GM12864 (cell line): ENCODE measurements at regions not wholly inside any gene's neighbourhood (a gene's known extent, or its start where the extent isn't known, plus 50 kb on each side); places are given as distances from the start of the nearest gene placed in this dataset.

Experiments
- DNase-seq: peaks from one replicate; pipeline ENCODE4 v3.0.0-alpha.2; 2011; ENCODE audit warnings: low read depth
- H3K4me3 ChIP-seq: 2 replicates; pipeline ENCODE4 v1.5.1; 2011; ENCODE audit warnings: mild to moderate bottlenecking, low read depth, low read length, control low read depth
- TF ChIP-seq, protein P1 (sequence below): IDR thresholded peaks from 2 replicates; pipeline ENCODE4 v1.5.1; 2011; ENCODE audit warnings: low read depth, mild to moderate bottlenecking, moderate library complexity, low read length, control low read depth, inconsistent platforms; ENCODE audit errors: missing control alignments

DNA sequence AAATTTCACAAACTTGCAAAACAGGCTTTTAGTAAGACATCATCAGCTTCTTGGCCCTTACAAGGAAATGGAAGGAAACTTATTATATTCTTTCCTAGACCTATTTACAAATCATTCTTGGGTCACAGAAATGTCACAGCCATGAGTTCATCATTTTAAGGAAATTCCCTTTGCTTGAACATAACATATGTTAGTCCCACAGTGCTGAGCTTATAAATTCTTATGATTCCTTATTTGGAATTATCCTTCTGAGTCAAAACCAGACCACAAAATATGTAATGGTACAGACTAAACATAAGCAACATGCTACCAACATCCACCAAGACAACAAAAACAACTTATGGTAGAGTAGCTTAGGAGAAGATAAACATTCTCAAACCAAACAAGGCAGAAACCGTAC is 236.9 kb upstream of the CTSO start:
- DNase-seq: no peak
- H3K4me3 ChIP-seq: no peak overlapping the region
- TF ChIP-seq, protein P1, sequence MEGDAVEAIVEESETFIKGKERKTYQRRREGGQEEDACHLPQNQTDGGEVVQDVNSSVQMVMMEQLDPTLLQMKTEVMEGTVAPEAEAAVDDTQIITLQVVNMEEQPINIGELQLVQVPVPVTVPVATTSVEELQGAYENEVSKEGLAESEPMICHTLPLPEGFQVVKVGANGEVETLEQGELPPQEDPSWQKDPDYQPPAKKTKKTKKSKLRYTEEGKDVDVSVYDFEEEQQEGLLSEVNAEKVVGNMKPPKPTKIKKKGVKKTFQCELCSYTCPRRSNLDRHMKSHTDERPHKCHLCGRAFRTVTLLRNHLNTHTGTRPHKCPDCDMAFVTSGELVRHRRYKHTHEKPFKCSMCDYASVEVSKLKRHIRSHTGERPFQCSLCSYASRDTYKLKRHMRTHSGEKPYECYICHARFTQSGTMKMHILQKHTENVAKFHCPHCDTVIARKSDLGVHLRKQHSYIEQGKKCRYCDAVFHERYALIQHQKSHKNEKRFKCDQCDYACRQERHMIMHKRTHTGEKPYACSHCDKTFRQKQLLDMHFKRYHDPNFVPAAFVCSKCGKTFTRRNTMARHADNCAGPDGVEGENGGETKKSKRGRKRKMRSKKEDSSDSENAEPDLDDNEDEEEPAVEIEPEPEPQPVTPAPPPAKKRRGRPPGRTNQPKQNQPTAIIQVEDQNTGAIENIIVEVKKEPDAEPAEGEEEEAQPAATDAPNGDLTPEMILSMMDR: no peak

DNA sequence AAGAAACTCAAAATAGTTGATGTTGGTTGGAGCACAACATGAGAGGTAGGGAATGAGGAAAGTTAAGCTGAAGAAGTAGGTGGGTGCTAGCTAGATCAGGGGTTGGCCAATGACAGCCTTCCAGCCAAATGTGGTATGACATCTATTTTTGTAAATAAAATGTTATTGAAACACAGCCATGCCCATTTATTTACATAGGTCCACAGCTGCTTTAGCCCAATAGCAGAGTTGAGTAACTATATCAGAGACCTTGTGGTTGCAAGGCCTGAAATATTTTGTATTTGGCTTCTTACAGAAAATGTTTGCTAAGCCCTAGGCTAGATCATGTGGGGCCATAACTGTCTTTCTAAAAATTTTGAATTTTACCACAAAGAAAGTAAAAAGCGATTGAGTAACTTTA is 234.9 kb upstream of the CTSO start:
- TF ChIP-seq, protein P1: no peak
- no peak overlapping the region for H3K4me3 ChIP-seq
- DNase-seq: no peak

DNA sequence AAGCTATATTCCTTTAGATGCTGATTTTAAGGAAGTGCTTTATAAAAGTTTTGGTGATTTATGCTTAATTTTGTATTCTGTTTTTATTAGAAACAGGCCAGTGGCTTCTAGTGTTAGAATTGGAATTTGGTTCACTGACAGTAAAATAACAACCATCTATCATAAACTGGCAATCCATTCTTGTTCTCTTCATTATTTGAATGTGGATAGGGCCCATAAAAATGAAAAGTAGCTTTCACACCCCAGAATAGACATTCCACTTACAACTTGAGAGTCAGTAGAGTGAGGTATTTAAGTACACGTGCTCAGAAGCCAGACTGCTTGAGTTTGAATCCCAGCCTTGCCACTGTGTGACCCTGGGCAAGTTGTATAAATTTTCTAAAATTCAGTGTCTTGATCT is 232.4 kb upstream of the CTSO start:
- no peak for DNase-seq
- H3K4me3 ChIP-seq: no peak overlapping the region
- TF ChIP-seq, protein P1: no peak

DNA sequence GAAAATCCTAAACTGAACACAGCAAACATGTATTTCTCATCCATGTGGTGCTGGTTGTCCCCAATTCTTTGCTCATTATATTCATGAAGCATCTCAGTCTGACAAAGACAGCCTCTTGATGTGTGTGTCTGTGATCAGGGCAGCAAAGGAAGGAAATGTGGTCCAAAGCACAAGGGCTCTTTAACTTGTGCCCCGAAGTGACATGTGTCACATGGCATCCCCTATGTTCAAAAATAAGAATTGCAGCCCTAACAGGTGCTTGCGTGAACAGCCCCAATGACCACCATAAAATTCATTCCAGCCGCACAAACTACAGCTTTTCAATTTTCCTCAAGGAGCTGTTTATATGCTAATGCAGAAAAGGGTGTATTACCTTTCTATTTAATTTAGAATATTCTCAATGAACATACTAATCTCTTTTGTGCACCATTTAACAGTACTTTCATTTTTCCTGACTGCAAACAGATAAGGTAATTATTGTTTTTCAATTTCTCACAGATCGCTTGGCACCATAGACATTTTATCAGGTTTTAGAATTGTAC is 231.9 kb upstream of the CTSO start:
- TF ChIP-seq, protein P1: no peak
- DNase-seq: no peak
- no peak overlapping the region for H3K4me3 ChIP-seq

DNA sequence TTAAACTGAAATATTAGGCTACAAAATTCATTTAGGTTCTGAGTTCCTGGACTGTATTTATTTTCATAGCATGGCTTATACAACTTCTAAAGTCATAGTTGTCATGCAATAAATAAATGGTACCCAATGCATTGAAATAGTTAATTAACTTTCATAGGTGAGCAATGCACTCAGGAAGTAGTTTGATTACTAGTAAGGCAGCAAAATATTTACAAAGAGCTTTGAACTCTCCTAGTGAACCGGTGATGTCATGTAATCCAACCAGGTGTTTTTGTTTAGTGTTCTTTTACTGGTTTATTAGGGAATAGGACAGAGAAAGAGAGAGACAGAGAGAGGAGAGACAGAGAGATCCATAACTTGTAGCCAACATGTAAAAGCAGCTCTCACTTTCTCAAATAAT is 228.6 kb upstream of the CTSO start:
- DNase-seq: no peak
- no peak overlapping the region for H3K4me3 ChIP-seq
- TF ChIP-seq, protein P1: no peak

DNA sequence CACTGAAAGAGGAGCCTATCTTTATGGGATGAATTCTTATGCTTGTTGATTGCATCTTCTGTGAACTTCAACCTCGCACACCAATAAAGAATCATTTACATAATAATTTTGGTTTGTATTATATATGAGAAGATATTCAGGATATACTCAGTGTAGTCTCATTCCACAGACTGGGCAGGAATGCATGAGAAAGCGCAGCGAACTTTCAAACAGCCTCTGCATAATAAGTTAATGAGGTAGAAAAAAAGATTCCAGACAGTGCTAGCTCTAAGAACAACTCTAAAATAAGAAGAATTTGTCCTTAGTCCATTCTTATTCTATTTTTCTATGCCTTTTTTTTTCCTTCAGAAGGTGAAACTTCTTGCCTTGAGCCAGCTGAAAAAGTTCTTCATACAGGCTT is 224.3 kb upstream of the CTSO start:
- TF ChIP-seq, protein P1: no peak
- H3K4me3 ChIP-seq: no peak overlapping the region
- no peak for DNase-seq

DNA sequence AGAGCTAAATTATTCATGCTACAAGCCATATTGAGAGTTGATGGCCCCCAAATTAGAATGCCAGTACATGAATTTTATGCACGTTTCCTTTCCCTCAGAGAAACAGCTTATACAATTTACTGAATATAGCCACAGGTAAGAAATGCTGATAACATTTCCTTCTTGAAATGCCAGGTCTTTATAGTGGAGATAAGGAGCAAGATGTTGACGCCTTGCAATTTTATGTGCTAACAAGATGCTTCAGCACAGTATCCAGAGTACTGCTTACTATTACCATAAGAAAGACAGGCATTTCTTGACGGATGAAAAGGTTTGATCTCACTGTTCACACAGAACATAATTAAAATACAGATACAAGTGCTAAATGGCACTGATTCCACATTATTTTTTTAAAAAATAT is 223.2 kb upstream of the CTSO start:
- no peak for DNase-seq
- TF ChIP-seq, protein P1: no peak
- no peak overlapping the region for H3K4me3 ChIP-seq
